Ectodermal cell (in vitro differentiated cells): ENCODE measurements at regions not wholly inside any gene's neighbourhood (a gene's known extent, or its start where the extent isn't known, plus 50 kb on each side); places are given as distances from the start of the nearest gene placed in this dataset.

ENCODE experiments used
- H3K27ac ChIP-seq: 2 replicates; pipeline ENCODE4 v1.7.0; 2013; ENCODE audit warnings: mild to moderate bottlenecking, low read depth, low read length; ENCODE audit not compliant: insufficient read depth, poor library complexity, severe bottlenecking
- H3K27me3 ChIP-seq: 2 replicates; pipeline ENCODE4 v1.7.0; 2013; ENCODE audit warnings: mild to moderate bottlenecking, low read length; ENCODE audit not compliant: insufficient read depth, control insufficient read depth, poor library complexity, severe bottlenecking
- H3K36me3 ChIP-seq: one replicate; pipeline ENCODE4 v1.7.0; 2013; ENCODE audit warnings: low read length; ENCODE audit not compliant: control insufficient read depth, insufficient read depth
- H3K4me1 ChIP-seq: one replicate; pipeline ENCODE4 v1.7.0; 2013; ENCODE audit warnings: low read length; ENCODE audit not compliant: control insufficient read depth, insufficient read depth
- H3K4me3 ChIP-seq: 2 replicates; pipeline ENCODE4 v1.7.0; 2013; ENCODE audit warnings: low read depth, low read length, control low read depth; ENCODE audit not compliant: insufficient read depth
- H3K9me3 ChIP-seq: 2 replicates; pipeline ENCODE4 v1.7.0; 2013; ENCODE audit warnings: mild to moderate bottlenecking, low read length, moderate library complexity; ENCODE audit not compliant: control insufficient read depth
- WGBS, 2 experiments: methylation state at CpG; one replicate each; pipeline ENCODE4 v1.1.7; 2013; ENCODE audit warnings: missing lambda C conversion rate in 2 of 2; 5-methylcytosine and 5-hydroxymethylcytosine counted together

GRCh38 chr5:155508673-155509072 lies 495.1 kb downstream of the KIF4B start:
- Histone ChIP-seq H3K36me3 (no peaks in the 10 kb centered on the region), H3K4me3 (no peak overlapping the region), H3K4me1 (peaks cover 7% of the 10 kb centered on the region), H3K27me3 (no peaks in the 10 kb centered on the region), H3K27ac (no peak overlapping the region), H3K9me3 (no peaks in the 10 kb centered on the region)
- 90 to 98% methylated on average over 2 of the region's 3 CpGs for WGBS, 2 experiments

DNA sequence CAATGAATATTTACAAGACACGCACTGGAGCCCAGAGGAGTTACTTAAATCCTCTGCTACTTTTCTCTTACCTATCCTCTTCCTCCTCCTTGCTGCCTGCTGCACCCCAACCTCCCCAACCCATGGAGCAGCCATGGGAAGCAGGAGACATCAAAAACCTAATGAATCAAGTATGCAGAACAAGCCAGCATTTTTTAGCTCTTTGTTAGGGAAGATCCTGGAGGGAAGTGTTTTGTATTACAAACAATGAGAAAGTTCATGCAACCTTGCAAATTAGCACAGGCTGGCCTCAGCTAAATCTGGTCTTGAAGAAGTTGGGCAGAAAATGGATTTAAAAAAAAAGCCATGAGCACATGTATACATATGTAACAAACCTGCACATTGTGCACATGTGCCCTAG lies 498.8 kb downstream of the KIF4B start:
- Histone ChIP-seq H3K9me3 (no peaks in the 10 kb centered on the region), H3K4me1 (peaks cover 7% of the 10 kb centered on the region), H3K36me3 (no peaks in the 10 kb centered on the region), H3K27ac (no peak overlapping the region), H3K27me3 (no peaks in the 10 kb centered on the region), H3K4me3 (no peak overlapping the region)
- 50 to 63% methylated on average over 1 of the region's 1 CpG for WGBS, 2 experiments

GRCh38 chr5:155514105-155514563 lies 500.6 kb downstream of the KIF4B start:
- 94 to 95% methylated on average over 2 of the region's 2 CpGs for WGBS, 2 experiments
- H3K4me1 ChIP-seq: peaks cover 7% of the 10 kb centered on the region
- no peak overlapping the region for H3K4me3 ChIP-seq
- no peaks in the 10 kb centered on the region for H3K27me3 ChIP-seq
- no peaks in the 10 kb centered on the region for H3K9me3 ChIP-seq
- H3K27ac ChIP-seq: no peak overlapping the region
- H3K36me3 ChIP-seq: no peaks in the 10 kb centered on the region

- no peaks in the 10 kb centered on the region for H3K36me3 ChIP-seq
- H3K4me1 ChIP-seq: no peaks in the 10 kb centered on the region
- no peaks in the 10 kb centered on the region for H3K27me3 ChIP-seq
- no peak overlapping the region for H3K4me3 ChIP-seq
- H3K27ac ChIP-seq: no peak overlapping the region
- 92 to 93% methylated on average over 1 of the region's 1 CpG for WGBS, 2 experiments
- no peaks in the 10 kb centered on the region for H3K9me3 ChIP-seq
These were observed 509.0 kb downstream of the KIF4B start for GRCh38 chr5:155522540-155522939.

DNA sequence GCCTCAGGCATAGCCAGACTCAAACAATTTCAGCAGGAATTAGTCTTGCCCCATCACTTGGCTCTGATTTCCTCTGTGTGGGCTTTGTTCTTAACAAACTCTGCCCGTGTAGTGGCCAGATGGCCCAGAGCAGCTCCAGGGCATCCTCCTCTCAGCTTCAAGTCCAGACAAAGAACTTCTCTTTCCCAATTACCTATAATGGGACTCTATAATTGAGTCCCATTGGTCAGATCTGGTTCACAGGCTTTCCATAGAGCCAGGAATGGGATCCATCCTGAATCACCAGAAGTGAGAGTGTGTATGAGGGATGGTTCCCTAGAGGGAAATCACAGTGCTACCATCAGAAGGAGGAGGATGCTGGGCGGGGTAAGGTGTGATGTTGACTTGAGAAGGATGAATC lies 515.8 kb downstream of the KIF4B start:
- WGBS, 2 experiments: 82 to 86% methylated on average over 2 of the region's 2 CpGs
- H3K27me3 ChIP-seq: no peaks in the 10 kb centered on the region
- H3K27ac ChIP-seq: no peak overlapping the region

GRCh38 chr5:155530046-155530445 lies 516.5 kb downstream of the KIF4B start:
- no peaks in the 10 kb centered on the region for H3K36me3 ChIP-seq
- H3K27me3 ChIP-seq: no peaks in the 10 kb centered on the region
- no peak overlapping the region for H3K4me3 ChIP-seq
- H3K9me3 ChIP-seq: no peaks in the 10 kb centered on the region
- no peaks in the 10 kb centered on the region for H3K4me1 ChIP-seq
- no peak overlapping the region for H3K27ac ChIP-seq

More for the DNA sequence above, 515.8 kb downstream of the KIF4B start:
- Histone ChIP-seq H3K4me3 (no peak overlapping the region), H3K4me1 (no peaks in the 10 kb centered on the region), H3K9me3 (no peaks in the 10 kb centered on the region), H3K36me3 (no peaks in the 10 kb centered on the region)

DNA sequence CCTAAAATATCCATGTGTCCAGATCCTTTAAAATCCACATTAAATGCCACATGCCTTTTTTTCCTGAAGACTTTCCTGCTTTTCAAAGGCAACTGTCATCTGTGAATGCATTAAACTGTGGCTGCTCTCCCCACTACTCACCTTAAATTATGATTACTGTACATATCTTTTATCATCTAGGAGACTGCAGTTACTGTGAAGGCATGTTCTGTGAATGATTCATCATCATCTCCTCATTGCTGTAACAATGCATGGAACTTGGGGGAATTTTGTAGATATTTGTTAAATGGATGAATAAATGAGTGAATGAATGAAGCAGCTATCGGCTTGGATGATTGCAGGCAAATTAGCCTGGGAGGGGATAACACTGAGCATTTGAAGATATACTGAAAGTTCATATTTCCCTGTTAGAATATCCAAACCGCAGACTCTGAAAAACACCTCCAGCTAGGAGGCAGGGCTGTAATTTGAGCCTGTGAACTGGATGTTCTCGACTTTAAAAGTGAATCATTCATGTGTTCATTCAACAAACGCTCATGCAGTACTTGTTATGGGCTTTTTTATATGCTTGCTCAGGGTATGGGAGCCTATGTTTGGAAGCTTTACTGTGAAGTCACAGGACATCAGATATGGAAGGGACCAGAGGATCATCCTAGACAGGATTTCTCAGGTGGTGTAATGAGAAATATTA lies 519.2 kb downstream of the KIF4B start:
- no peaks in the 10 kb centered on the region for H3K27me3 ChIP-seq
- H3K9me3 ChIP-seq: no peaks in the 10 kb centered on the region
- no peaks in the 10 kb centered on the region for H3K4me1 ChIP-seq
- no peaks in the 10 kb centered on the region for H3K36me3 ChIP-seq
- no peak overlapping the region for H3K27ac ChIP-seq
- H3K4me3 ChIP-seq: no peak overlapping the region
- WGBS, 2 experiments: 90 to 96% methylated on average over 4 of the region's 4 CpGs

- Histone ChIP-seq H3K36me3 (no peaks in the 10 kb centered on the region), H3K27me3 (no peaks in the 10 kb centered on the region), H3K27ac (no peak overlapping the region), H3K9me3 (no peaks in the 10 kb centered on the region), H3K4me3 (no peak overlapping the region), H3K4me1 (no peaks in the 10 kb centered on the region)
- WGBS, 2 experiments: 14 to 18% methylated on average over 2 of the region's 2 CpGs
These were observed 526.5 kb downstream of the KIF4B start for GRCh38 chr5:155540000-155540595.

DNA sequence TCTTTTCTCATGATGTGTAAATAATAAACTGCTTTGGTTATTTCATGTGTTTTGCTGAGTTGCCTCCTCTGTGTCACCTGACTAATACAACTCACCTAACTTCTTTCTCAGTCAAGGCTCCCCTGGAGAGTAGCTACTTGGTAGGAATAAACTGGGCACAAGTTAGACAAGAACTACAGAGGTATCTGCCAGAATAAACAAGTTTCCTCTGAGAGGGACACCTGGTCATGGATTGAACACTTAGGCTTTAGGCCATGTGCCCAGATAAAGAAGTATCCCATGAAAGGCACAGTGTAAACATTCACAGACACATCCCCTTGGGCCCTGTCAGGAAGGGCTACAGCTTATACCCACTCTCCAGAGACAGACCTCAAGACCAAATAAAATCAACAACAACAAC lies 532.5 kb downstream of the KIF4B start:
- Histone ChIP-seq H3K4me3 (no peak overlapping the region), H3K4me1 (no peaks in the 10 kb centered on the region), H3K27me3 (no peaks in the 10 kb centered on the region), H3K36me3 (no peaks in the 10 kb centered on the region), H3K9me3 (no peaks in the 10 kb centered on the region), H3K27ac (no peak overlapping the region)

GRCh38 chr5:155554500-155554899 lies 540.9 kb downstream of the KIF4B start:
- WGBS, 2 experiments: 90 to 92% methylated on average over 2 to 3 of the region's 3 CpGs
- Histone ChIP-seq H3K27ac (no peak overlapping the region), H3K27me3 (no peaks in the 10 kb centered on the region), H3K9me3 (no peaks in the 10 kb centered on the region), H3K4me3 (no peak overlapping the region), H3K4me1 (no peaks in the 10 kb centered on the region), H3K36me3 (no peaks in the 10 kb centered on the region)
